ENCODE measurements at regions not wholly inside any gene's neighbourhood (a gene's known extent, or its start where the extent isn't known, plus 50 kb on each side); places are given as distances from the start of the nearest gene placed in this dataset.

GRCh38 chr14:53692885-53693284, 263.7 kb downstream of the BMP4 start:
- Histone ChIP-seq H3K4me3 (ENCODE audit: low read length) (no peak overlapping the region), H4K20me1 (ENCODE audit: control insufficient read depth, insufficient read depth, low read depth, low read length) (no peaks in the 10 kb centered on the region), H3K27me3 (ENCODE audit: control insufficient read depth, low read length) (0 out of 2 replicates have a peak, but pooled peaks cover 2% of the 10 kb centered on the region), H3F3A (ENCODE audit: control insufficient read depth, insufficient read depth) (no peaks in the 10 kb centered on the region), H3K27ac (ENCODE audit: low read depth, low read length) (no peak overlapping the region), H3K9me2 (replicated peaks; ENCODE audit: control insufficient read depth, low read length) (no peaks in the 10 kb centered on the region), H3K79me2 (ENCODE audit: control insufficient read depth, low read length) (no peaks in the 10 kb centered on the region), H3K9me3 (ENCODE audit: control insufficient read depth, insufficient read depth, low read length) (no peaks in the 10 kb centered on the region), H3K4me2 (ENCODE audit: low read length) (no peak overlapping the region), H3K36me3 (ENCODE audit: control insufficient read depth, low read length) (no peaks in the 10 kb centered on the region), H3K4me1 (ENCODE audit: control insufficient read depth, low read length) (no peaks in the 10 kb centered on the region)
- TF ChIP-seq CTCF (IDR thresholded peaks at IDR 0.05; ENCODE audit: low read depth, low read length, poor library complexity, severe bottlenecking) (no peak), EZH2phosphoT487 (IDR thresholded peaks at IDR 0.05; ENCODE audit: borderline replicate concordance, low read length) (no peak)

GRCh38 chr14:53692451-53692850, 264.2 kb downstream of the BMP4 start:
- no peaks in the 10 kb centered on the region for H3K4me1 ChIP-seq (ENCODE audit: control insufficient read depth, low read length)
- no peak overlapping the region for H3K4me2 ChIP-seq (ENCODE audit: low read length)
- no peaks in the 10 kb centered on the region for H4K20me1 ChIP-seq (ENCODE audit: control insufficient read depth, insufficient read depth, low read depth, low read length)
- H3F3A ChIP-seq (ENCODE audit: control insufficient read depth, insufficient read depth), result no peaks in the 10 kb centered on the region
- H3K9me2 ChIP-seq (replicated peaks; ENCODE audit: control insufficient read depth, low read length), result no peaks in the 10 kb centered on the region
- no peak overlapping the region for H3K27ac ChIP-seq (ENCODE audit: low read depth, low read length)
- no peaks in the 10 kb centered on the region for H3K9me3 ChIP-seq (ENCODE audit: control insufficient read depth, insufficient read depth, low read length)
- H3K4me3 ChIP-seq (ENCODE audit: low read length), result no peak overlapping the region
- H3K36me3 ChIP-seq (ENCODE audit: control insufficient read depth, low read length), result no peaks in the 10 kb centered on the region
- no peaks in the 10 kb centered on the region for H3K79me2 ChIP-seq (ENCODE audit: control insufficient read depth, low read length)
- TF ChIP-seq CTCF (IDR thresholded peaks at IDR 0.05; ENCODE audit: low read depth, low read length, poor library complexity, severe bottlenecking) (no peak), EZH2phosphoT487 (IDR thresholded peaks at IDR 0.05; ENCODE audit: borderline replicate concordance, low read length) (no peak)
- 0 out of 2 replicates have a peak, but pooled peaks cover 2% of the 10 kb centered on the region for H3K27me3 ChIP-seq (ENCODE audit: control insufficient read depth, low read length)

GRCh38 chr14:53683229-53683628, 273.4 kb downstream of the BMP4 start:
- Histone ChIP-seq H4K20me1 (ENCODE audit: control insufficient read depth, insufficient read depth, low read depth, low read length) (no peaks in the 10 kb centered on the region), H3K4me1 (ENCODE audit: control insufficient read depth, low read length) (no peaks in the 10 kb centered on the region), H3K4me3 (ENCODE audit: low read length) (no peak overlapping the region), H3K36me3 (ENCODE audit: control insufficient read depth, low read length) (no peaks in the 10 kb centered on the region), H3K9me3 (ENCODE audit: control insufficient read depth, insufficient read depth, low read length) (no peaks in the 10 kb centered on the region), H3K79me2 (ENCODE audit: control insufficient read depth, low read length) (no peaks in the 10 kb centered on the region), H3K4me2 (ENCODE audit: low read length) (no peak overlapping the region), H3K9me2 (replicated peaks; ENCODE audit: control insufficient read depth, low read length) (no peaks in the 10 kb centered on the region), H3K27me3 (ENCODE audit: control insufficient read depth, low read length) (no peaks in the 10 kb centered on the region), H3F3A (ENCODE audit: control insufficient read depth, insufficient read depth) (no peaks in the 10 kb centered on the region), H3K27ac (ENCODE audit: low read depth, low read length) (no peak overlapping the region)
- TF ChIP-seq CTCF (IDR thresholded peaks at IDR 0.05; ENCODE audit: low read depth, low read length, poor library complexity, severe bottlenecking) (no peak), EZH2phosphoT487 (IDR thresholded peaks at IDR 0.05; ENCODE audit: borderline replicate concordance, low read length) (no peak)

- no peaks in the 10 kb centered on the region for H4K20me1 ChIP-seq (ENCODE audit: control insufficient read depth, insufficient read depth, low read depth, low read length)
- no peaks in the 10 kb centered on the region for H3K4me1 ChIP-seq (ENCODE audit: control insufficient read depth, low read length)
- H3K4me3 ChIP-seq (ENCODE audit: low read length), result no peak overlapping the region
- no peaks in the 10 kb centered on the region for H3F3A ChIP-seq (ENCODE audit: control insufficient read depth, insufficient read depth)
- H3K9me3 ChIP-seq (ENCODE audit: control insufficient read depth, insufficient read depth, low read length), result no peaks in the 10 kb centered on the region
- H3K27me3 ChIP-seq (ENCODE audit: control insufficient read depth, low read length), result no peaks in the 10 kb centered on the region
- TF ChIP-seq CTCF (IDR thresholded peaks at IDR 0.05; ENCODE audit: low read depth, low read length, poor library complexity, severe bottlenecking) (no peak), EZH2phosphoT487 (IDR thresholded peaks at IDR 0.05; ENCODE audit: borderline replicate concordance, low read length) (no peak)
- H3K4me2 ChIP-seq (ENCODE audit: low read length), result no peak overlapping the region
- H3K27ac ChIP-seq (ENCODE audit: low read depth, low read length), result no peak overlapping the region
- no peaks in the 10 kb centered on the region for H3K79me2 ChIP-seq (ENCODE audit: control insufficient read depth, low read length)
- H3K9me2 ChIP-seq (replicated peaks; ENCODE audit: control insufficient read depth, low read length), result no peaks in the 10 kb centered on the region
- no peaks in the 10 kb centered on the region for H3K36me3 ChIP-seq (ENCODE audit: control insufficient read depth, low read length)
Observed at GRCh38 chr14:53672526-53672925, 284.1 kb downstream of the BMP4 start.

Data from DOHH2 (cell line).